GM12865 (cell line): ENCODE measurements at regions not wholly inside any gene's neighbourhood (a gene's known extent, or its start where the extent isn't known, plus 50 kb on each side); places are given as distances from the start of the nearest gene placed in this dataset.

Experiments used
- DNase-seq: peaks from one replicate; pipeline ENCODE4 v3.0.0; 2010; ENCODE audit warnings: low read depth
- H3K4me3 ChIP-seq: 2 replicates; pipeline ENCODE4 v1.5.1; 2011; ENCODE audit warnings: mild to moderate bottlenecking, low read depth, low read length, control low read depth
- CTCF ChIP-seq: IDR thresholded peaks from 2 replicates; pipeline ENCODE4 v1.5.1; 2011; ENCODE audit warnings: low read length, control low read depth, low read depth, inconsistent platforms; ENCODE audit not compliant: insufficient read depth; ENCODE audit errors: missing control alignments

GRCh38 chr6:16976385-16977183 lies 125.3 kb upstream of the STMND1 start:
- TF ChIP-seq CTCF, result no peak
- no peak for DNase-seq
- no peak overlapping the region for H3K4me3 ChIP-seq

- no peak for TF ChIP-seq CTCF
- no peak for DNase-seq
- no peak overlapping the region for H3K4me3 ChIP-seq
These were observed 127.0 kb upstream of the STMND1 start for GRCh38 chr6:16974704-16975359.

GRCh38 chr6:16974387-16974673 lies 127.5 kb upstream of the STMND1 start:
- TF ChIP-seq CTCF, result no peak
- DNase-seq, result no peak
- no peak overlapping the region for H3K4me3 ChIP-seq

- H3K4me3 ChIP-seq, result no peak overlapping the region
- TF ChIP-seq CTCF, result no peak
- DNase-seq, result no peak
These were observed 128.1 kb upstream of the STMND1 start for GRCh38 chr6:16973545-16974386.

GRCh38 chr6:16973051-16973450 lies 128.8 kb upstream of the STMND1 start:
- TF ChIP-seq CTCF, result no peak
- no peak overlapping the region for H3K4me3 ChIP-seq
- no peak for DNase-seq

- no peak overlapping the region for H3K4me3 ChIP-seq
- peak; percentile 15 for DNase-seq
- TF ChIP-seq CTCF, result no peak
These were observed 129.3 kb upstream of the STMND1 start for GRCh38 chr6:16972535-16972934.
